Loucy (cell line): ENCODE measurements at regions not wholly inside any gene's neighbourhood (a gene's known extent, or its start where the extent isn't known, plus 50 kb on each side); places are given as distances from the start of the nearest gene placed in this dataset.

Experiments used
- H2AFZ ChIP-seq: fragments of 200-600 bp; sonication (generic); 2 replicates; pipeline ENCODE4 v1.6.0; 2016; ENCODE audit warnings: antibody characterized with exemption, mild to moderate bottlenecking, low read length, moderate library complexity
- H3F3A ChIP-seq: fragments of 200-600 bp; 2 replicates; pipeline ENCODE4 v1.6.0; 2016; ENCODE audit warnings: antibody characterized with exemption, low read depth, mild to moderate bottlenecking
- H3K27me3 ChIP-seq: fragments of 200-600 bp; sonication (generic); 2 replicates; pipeline ENCODE4 v1.6.1; 2014; ENCODE audit warnings: low read length, mild to moderate bottlenecking; ENCODE audit not compliant: insufficient read depth, poor library complexity, severe bottlenecking
- H3K36me3 ChIP-seq: fragments of 200-600 bp; sonication (generic); 2 replicates; pipeline ENCODE4 v1.6.1; 2016; ENCODE audit warnings: low read length; ENCODE audit not compliant: insufficient read depth
- H3K4me1 ChIP-seq: fragments of 200-600 bp; sonication (generic); 2 replicates; pipeline ENCODE4 v1.5.1; 2014; ENCODE audit warnings: low read length, mild to moderate bottlenecking; ENCODE audit not compliant: insufficient read depth, poor library complexity, severe bottlenecking
- H3K4me2 ChIP-seq: fragments of 200-600 bp; sonication (generic); 2 replicates; pipeline ENCODE4 v1.6.0; 2014; ENCODE audit warnings: antibody characterized with exemption, low read length, low read depth, mild to moderate bottlenecking; ENCODE audit not compliant: poor library complexity, severe bottlenecking
- H3K4me3 ChIP-seq: fragments of 200-600 bp; sonication (generic); 2 replicates; pipeline ENCODE4 v1.5.1; 2014; ENCODE audit warnings: low read length, mild to moderate bottlenecking, mixed read lengths; ENCODE audit not compliant: poor library complexity, severe bottlenecking
- H3K79me2 ChIP-seq: fragments of 200-600 bp; sonication (generic); 2 replicates; pipeline ENCODE4 v1.6.1; 2014; ENCODE audit warnings: low read length; ENCODE audit not compliant: insufficient read depth
- H3K9ac ChIP-seq: fragments of 200-600 bp; sonication (generic); 2 replicates; pipeline ENCODE4 v1.6.0; 2014; ENCODE audit warnings: mild to moderate bottlenecking, low read depth, low read length, moderate library complexity; ENCODE audit not compliant: poor library complexity, severe bottlenecking
- H3K9me2 ChIP-seq: fragments of 200-600 bp; sonication (generic); replicated peaks from 2 replicates; pipeline ENCODE4 v1.6.1; 2016; ENCODE audit warnings: low read depth, low read length, mixed read lengths
- H3K9me3 ChIP-seq: fragments of 200-600 bp; sonication (generic); 2 replicates; pipeline ENCODE4 v1.6.1; 2014; ENCODE audit warnings: mild to moderate bottlenecking, antibody characterized with exemption, low read length, low read depth; ENCODE audit not compliant: insufficient read depth
- H4K20me1 ChIP-seq: fragments of 200-600 bp; sonication (generic); 2 replicates; pipeline ENCODE4 v1.6.0; 2014; ENCODE audit warnings: antibody characterized with exemption, low read length, mild to moderate bottlenecking; ENCODE audit not compliant: insufficient read depth, poor library complexity, severe bottlenecking
- EZH2phosphoT487 ChIP-seq: fragments of 200-600 bp; IDR thresholded peaks from 2 replicates; pipeline ENCODE4 v1.6.1; 2018; ENCODE audit warnings: antibody characterized with exemption, mild to moderate bottlenecking, moderate library complexity, borderline replicate concordance
- TF ChIP-seq, protein P1 (sequence below): fragments of 200-600 bp; sonication (generic); conservative IDR thresholded peaks from 2 replicates; pipeline ENCODE4 v1.5.1; 2014; ENCODE audit warnings: mild to moderate bottlenecking, antibody characterized with exemption, low read length

DNA sequence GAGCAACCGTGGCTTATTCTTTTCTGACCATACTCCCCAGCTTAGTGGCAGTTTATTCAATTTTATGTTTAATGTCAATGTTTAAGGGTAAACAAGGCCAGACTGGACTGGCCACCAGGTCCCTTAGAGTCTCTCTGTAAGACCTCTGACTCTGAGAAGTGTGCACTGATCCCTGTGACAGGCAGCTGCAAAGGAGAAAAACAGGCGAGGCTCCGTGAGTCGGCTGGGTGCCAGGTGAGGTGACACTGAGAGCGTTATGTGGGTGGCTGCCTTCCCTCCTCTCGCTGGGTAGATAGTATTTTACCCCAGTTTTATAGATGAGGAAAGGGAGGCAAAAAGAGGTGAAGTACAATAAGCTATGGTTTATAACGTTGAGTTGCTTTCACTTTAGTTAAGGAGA lies 139.4 kb upstream of the HDAC4 start:
- no peaks in the 10 kb centered on the region for H4K20me1 ChIP-seq
- H3K4me2 ChIP-seq = no peak overlapping the region
- H3K4me3 ChIP-seq = no peak overlapping the region
- H3K4me1 ChIP-seq = no peaks in the 10 kb centered on the region
- no peak overlapping the region for H2AFZ ChIP-seq
- H3K9ac ChIP-seq = no peak overlapping the region
- peaks cover 3% of the 10 kb centered on the region; the same call in 1 of the 2 replicates for H3K9me3 ChIP-seq
- no peaks in the 10 kb centered on the region for H3F3A ChIP-seq
- no peaks in the 10 kb centered on the region for H3K79me2 ChIP-seq
- no peaks in the 10 kb centered on the region for H3K27me3 ChIP-seq
- TF ChIP-seq, protein P1, sequence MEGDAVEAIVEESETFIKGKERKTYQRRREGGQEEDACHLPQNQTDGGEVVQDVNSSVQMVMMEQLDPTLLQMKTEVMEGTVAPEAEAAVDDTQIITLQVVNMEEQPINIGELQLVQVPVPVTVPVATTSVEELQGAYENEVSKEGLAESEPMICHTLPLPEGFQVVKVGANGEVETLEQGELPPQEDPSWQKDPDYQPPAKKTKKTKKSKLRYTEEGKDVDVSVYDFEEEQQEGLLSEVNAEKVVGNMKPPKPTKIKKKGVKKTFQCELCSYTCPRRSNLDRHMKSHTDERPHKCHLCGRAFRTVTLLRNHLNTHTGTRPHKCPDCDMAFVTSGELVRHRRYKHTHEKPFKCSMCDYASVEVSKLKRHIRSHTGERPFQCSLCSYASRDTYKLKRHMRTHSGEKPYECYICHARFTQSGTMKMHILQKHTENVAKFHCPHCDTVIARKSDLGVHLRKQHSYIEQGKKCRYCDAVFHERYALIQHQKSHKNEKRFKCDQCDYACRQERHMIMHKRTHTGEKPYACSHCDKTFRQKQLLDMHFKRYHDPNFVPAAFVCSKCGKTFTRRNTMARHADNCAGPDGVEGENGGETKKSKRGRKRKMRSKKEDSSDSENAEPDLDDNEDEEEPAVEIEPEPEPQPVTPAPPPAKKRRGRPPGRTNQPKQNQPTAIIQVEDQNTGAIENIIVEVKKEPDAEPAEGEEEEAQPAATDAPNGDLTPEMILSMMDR = no peak
- no peak for TF ChIP-seq EZH2phosphoT487
- H3K36me3 ChIP-seq = no peaks in the 10 kb centered on the region
- no peaks in the 10 kb centered on the region for H3K9me2 ChIP-seq

DNA sequence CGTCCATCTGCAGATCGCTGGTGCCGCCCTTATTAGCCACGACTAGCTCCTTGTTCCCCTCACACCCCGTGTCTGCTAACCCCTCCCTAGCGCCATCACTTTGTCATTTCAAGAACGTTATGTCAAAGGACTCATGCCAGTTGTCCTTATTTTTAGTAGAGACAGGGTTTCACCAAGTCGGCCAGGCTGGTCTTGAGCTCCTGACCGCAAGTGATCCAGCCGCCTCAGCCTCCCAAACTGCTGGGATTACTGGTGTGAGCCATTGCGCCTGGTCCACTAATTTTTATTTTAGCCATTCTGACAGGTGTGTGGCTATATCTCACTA lies 138.9 kb upstream of the HDAC4 start:
- Histone ChIP-seq H2AFZ (no peak overlapping the region), H3K9me3 (peaks cover 3% of the 10 kb centered on the region; the same call in 1 of the 2 replicates), H3K36me3 (no peaks in the 10 kb centered on the region), H3F3A (no peaks in the 10 kb centered on the region), H3K9me2 (no peaks in the 10 kb centered on the region), H3K9ac (no peak overlapping the region), H3K4me1 (no peaks in the 10 kb centered on the region), H3K27me3 (no peaks in the 10 kb centered on the region), H3K4me3 (no peak overlapping the region), H3K79me2 (no peaks in the 10 kb centered on the region), H4K20me1 (no peaks in the 10 kb centered on the region), H3K4me2 (no peak overlapping the region)
- no peak for TF ChIP-seq EZH2phosphoT487
- TF ChIP-seq, protein P1 = no peak

DNA sequence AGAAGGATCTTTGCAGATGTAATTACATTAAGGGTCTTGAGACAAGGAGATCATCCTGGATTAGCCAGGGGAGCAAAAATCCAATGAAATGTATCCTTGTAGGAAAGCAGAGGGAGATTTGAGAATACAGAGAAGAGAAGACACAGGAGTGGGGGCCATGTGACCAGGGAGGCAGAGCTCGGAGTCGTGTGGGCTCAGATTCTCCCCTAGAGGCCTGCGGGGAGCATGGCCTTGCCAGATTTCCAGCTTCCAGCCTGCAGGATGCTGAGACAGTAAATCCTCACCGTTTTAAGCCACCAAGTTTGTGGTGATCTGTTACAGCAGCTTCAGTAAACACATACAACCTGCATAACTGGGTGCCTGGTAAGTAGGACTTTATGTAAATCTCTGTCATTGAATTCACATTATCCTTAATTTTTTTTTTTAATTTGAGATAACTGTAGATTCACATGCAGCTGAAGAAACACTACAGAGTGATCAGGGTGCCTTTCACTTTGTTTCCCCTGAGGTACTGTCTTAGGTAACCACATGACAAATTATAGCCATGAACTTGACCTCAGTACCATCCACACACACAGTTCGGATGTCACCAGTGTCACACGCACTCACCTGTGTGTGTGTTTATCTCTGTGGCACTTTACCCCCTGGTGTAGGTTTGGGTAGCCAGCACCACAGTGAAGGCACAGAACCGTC lies 138.4 kb upstream of the HDAC4 start:
- Histone ChIP-seq H3K9me3 (peaks cover 5% of the 10 kb centered on the region; the same call in 1 of the 2 replicates), H4K20me1 (no peaks in the 10 kb centered on the region), H2AFZ (no peak overlapping the region), H3K4me3 (no peak overlapping the region), H3K9ac (no peak overlapping the region), H3K36me3 (no peaks in the 10 kb centered on the region), H3K4me2 (no peak overlapping the region), H3K4me1 (no peaks in the 10 kb centered on the region), H3F3A (no peaks in the 10 kb centered on the region), H3K9me2 (no peaks in the 10 kb centered on the region), H3K79me2 (no peaks in the 10 kb centered on the region), H3K27me3 (no peaks in the 10 kb centered on the region)
- TF ChIP-seq, protein P1 = no peak
- TF ChIP-seq EZH2phosphoT487 = no peak
